ENCODE measurements at regions not wholly inside any gene's neighbourhood (a gene's known extent, or its start where the extent isn't known, plus 50 kb on each side); places are given as distances from the start of the nearest gene placed in this dataset.
"Not testable (repeated sequence)": the region's sequence is repeated elsewhere in the genome, so short reads cannot be mapped to it uniquely, and the experiment has no call there.

DNA sequence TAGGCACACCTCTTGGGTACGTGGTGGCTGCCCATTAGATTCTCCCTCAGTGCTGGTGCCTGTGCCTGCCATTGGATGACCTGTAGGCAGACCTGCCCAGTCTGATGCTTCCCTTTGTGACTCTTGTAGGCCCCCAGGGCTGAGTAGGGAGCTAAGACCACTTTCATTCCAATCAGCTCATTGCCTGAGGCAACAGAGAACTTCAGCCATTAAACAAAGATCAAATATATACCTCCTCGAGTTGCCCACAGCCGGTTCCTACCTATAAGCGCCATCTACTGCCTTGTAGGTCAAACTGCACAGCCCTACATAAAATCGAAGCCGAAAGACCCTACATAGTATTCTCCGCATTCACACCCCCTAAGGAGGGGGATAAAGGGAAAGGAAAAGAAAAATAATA is 184.6 kb downstream of the ETAA1 start:
- no peaks in the 10 kb centered on the region for H3K4me1 ChIP-seq
- in situ Hi-C loops (cut with MboI; ENCODE audit: low pct_ligation_motif_present in 1 of 4, low pct_unique_long_range_greater_than_20kb in 1 of 4, low sequenced_read_pairs in 3 of 4), result no loop called here
- DNase-seq, result no peak
- intact Hi-C loops (cut with DNase I; ENCODE audit: low total_unique reads), result no loop called here
- TF ChIP-seq CTCF (IDR thresholded peaks at IDR 0.05), result peak in 2 of 5 experiments; percentile 13 to 27
- no peak for TF ChIP-seq EP300 (IDR thresholded peaks at IDR 0.05; ENCODE audit: low read depth)
- H3K27ac ChIP-seq, result no peak overlapping the region
- no peak overlapping the region for H3K4me3 ChIP-seq
- WGBS, 2 donors (ENCODE audit: low coverage in 1 of 2), result 70 to 73% methylated on average over 6 to 7 of the region's 7 CpGs
- H3K27me3 ChIP-seq, result no peaks in the 10 kb centered on the region
- no peaks in the 10 kb centered on the region for H3K36me3 ChIP-seq
- peaks cover 17 to 20% of the 10 kb centered on the region in 2 donors for H3K9me3 ChIP-seq

- Histone ChIP-seq H3K4me3 (no peak overlapping the region), H3K27ac (no peak overlapping the region), H3K27me3 (no peaks in the 10 kb centered on the region), H3K36me3 (no peaks in the 10 kb centered on the region), H3K4me1 (no peaks in the 10 kb centered on the region), H3K9me3 (peaks cover 17 to 20% of the 10 kb centered on the region in 2 donors)
- 96 to 100% methylated on average over 2 of the region's 2 CpGs for WGBS, 2 donors (ENCODE audit: low coverage in 1 of 2)
- DNase-seq, result no peak
- in situ Hi-C loops (cut with MboI; ENCODE audit: low pct_ligation_motif_present in 1 of 4, low pct_unique_long_range_greater_than_20kb in 1 of 4, low sequenced_read_pairs in 3 of 4) (no loop called here), intact Hi-C loops (cut with DNase I; ENCODE audit: low total_unique reads) (no loop called here)
- TF ChIP-seq CTCF (IDR thresholded peaks at IDR 0.05), result no peak
- TF ChIP-seq POLR2AphosphoS5 (IDR thresholded peaks at IDR 0.05), result no peak
- no peak for TF ChIP-seq EP300 (IDR thresholded peaks at IDR 0.05; ENCODE audit: low read depth)
- no peak for TF ChIP-seq POLR2A (IDR thresholded peaks at IDR 0.05)
Observed at GRCh38 chr2:67583185-67583584, 186.1 kb downstream of the ETAA1 start.

DNA sequence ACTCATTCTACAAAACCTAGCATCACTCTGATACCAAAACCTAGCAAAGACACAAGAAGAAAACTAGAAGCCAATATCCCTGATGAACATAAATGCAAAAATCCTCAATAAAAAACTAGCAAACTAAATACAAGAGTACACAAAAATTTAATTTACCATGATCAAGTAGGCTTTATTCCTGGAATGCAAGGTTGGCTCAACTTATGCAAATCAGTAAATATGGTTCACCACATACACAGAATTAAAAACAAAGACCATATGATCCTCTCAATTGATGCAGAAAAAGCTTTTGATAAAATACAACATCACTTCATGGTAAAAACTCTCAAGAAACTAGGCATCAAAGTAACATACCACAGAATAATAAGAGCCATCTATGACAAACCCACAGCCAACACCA is 188.3 kb downstream of the ETAA1 start:
- intact Hi-C loops (cut with DNase I; ENCODE audit: low total_unique reads) (no loop called here), in situ Hi-C loops (cut with MboI; ENCODE audit: low pct_ligation_motif_present in 1 of 4, low pct_unique_long_range_greater_than_20kb in 1 of 4, low sequenced_read_pairs in 3 of 4) (no loop called here)
- H3K9me3 ChIP-seq, result peaks cover 17 to 20% of the 10 kb centered on the region in 2 donors
- TF ChIP-seq POLR2A (IDR thresholded peaks at IDR 0.05) (no peak), CTCF (IDR thresholded peaks at IDR 0.05) (no peak), POLR2AphosphoS5 (IDR thresholded peaks at IDR 0.05) (no peak), EP300 (IDR thresholded peaks at IDR 0.05; ENCODE audit: low read depth) (no peak)
- H3K27ac ChIP-seq, result no peak overlapping the region
- no peaks in the 10 kb centered on the region for H3K4me1 ChIP-seq
- no peak overlapping the region for H3K4me3 ChIP-seq
- no peaks in the 10 kb centered on the region for H3K36me3 ChIP-seq
- no peaks in the 10 kb centered on the region for H3K27me3 ChIP-seq
- no peak for DNase-seq

DNA sequence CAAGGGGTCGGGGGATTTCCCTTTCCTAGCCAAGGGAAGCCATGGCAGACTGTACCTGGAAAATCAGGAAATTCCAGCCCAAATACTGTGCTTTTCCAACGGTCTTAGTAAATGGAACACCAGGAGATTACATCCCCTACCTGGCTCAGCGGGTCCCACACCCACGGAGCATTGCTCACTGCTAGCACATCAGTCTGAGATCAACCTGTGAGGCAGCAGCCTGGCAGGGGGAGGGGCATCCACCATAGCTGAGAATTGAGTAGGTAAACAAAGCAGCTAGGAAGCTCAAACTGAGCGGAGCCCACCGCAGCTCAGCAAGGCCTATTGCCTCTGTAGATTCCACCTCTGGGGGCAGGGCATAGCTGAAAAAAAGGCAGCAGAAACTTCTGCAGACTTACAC is 192.0 kb downstream of the ETAA1 start:
- H3K4me1 ChIP-seq; DNase-seq; H3K9me3 ChIP-seq; H3K27ac ChIP-seq; intact Hi-C loops (cut with DNase I; ENCODE audit: low total_unique reads); H3K27me3 ChIP-seq; H3K36me3 ChIP-seq; H3K4me3 ChIP-seq; in situ Hi-C loops (cut with MboI; ENCODE audit: low pct_ligation_motif_present in 1 of 4, low pct_unique_long_range_greater_than_20kb in 1 of 4, low sequenced_read_pairs in 3 of 4): not testable (repeated sequence)
- WGBS, 2 donors (ENCODE audit: low coverage in 1 of 2), result 82% methylated on average over 6 of the region's 6 CpGs; no CpG with 5 or more reads in 1 of the 2 donors

GRCh38 chr2:67594522-67594921 is 197.4 kb downstream of the ETAA1 start:
- H3K4me3 ChIP-seq; H3K9me3 ChIP-seq; H3K27me3 ChIP-seq; H3K27ac ChIP-seq; in situ Hi-C loops (cut with MboI; ENCODE audit: low pct_ligation_motif_present in 1 of 4, low pct_unique_long_range_greater_than_20kb in 1 of 4, low sequenced_read_pairs in 3 of 4); DNase-seq; H3K36me3 ChIP-seq; intact Hi-C loops (cut with DNase I; ENCODE audit: low total_unique reads); H3K4me1 ChIP-seq: not testable (repeated sequence)

Measured in transverse colon (tissue), 4 donors.